GM04504 (cell line): ENCODE measurements at regions not wholly inside any gene's neighbourhood (a gene's known extent, or its start where the extent isn't known, plus 50 kb on each side); places are given as distances from the start of the nearest gene placed in this dataset.

ENCODE experiments used
- DNase-seq: peaks from one replicate; pipeline ENCODE4 v3.0.0-alpha.2; 2012; ENCODE audit warnings: low read depth

DNA sequence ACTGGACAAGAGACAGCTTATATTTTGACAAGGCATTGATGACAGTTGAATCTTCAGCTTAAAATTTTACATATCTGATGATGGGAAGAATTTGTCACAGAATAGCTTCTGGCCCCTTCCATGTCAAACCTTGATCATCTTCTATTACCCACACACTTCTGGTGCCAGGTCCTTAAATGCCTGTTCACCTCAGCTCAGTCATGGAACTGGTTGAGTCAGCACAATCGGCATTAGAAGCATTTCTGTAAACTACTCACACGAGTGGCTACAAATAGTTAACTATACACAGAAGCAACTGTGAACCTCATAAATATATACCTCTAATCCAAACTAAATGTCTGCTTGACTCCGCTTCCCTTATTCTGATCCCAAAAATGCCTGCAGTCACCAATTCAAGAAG is 161.2 kb downstream of the FOXO1 start:
- no peak for DNase-seq
